Osteoblast (primary cell): ENCODE measurements at regions not wholly inside any gene's neighbourhood (a gene's known extent, or its start where the extent isn't known, plus 50 kb on each side); places are given as distances from the start of the nearest gene placed in this dataset.

ENCODE experiments used
- DNase-seq: peaks from one replicate; pipeline ENCODE4 v3.0.0; 2011; ENCODE audit warnings: low spot score, mixed read lengths; ENCODE audit not compliant: insufficient read length; ENCODE audit errors: missing footprints
- H2AFZ ChIP-seq: 2 replicates; pipeline ENCODE4 v1.6.0; 2011; ENCODE audit warnings: mild to moderate bottlenecking, low read length
- H3K27ac ChIP-seq: 2 replicates; pipeline ENCODE4 v1.5.1; 2011; ENCODE audit warnings: mild to moderate bottlenecking, low read depth, low read length, moderate library complexity
- H3K27me3 ChIP-seq: 2 replicates; pipeline ENCODE4 v1.6.0; 2012; ENCODE audit warnings: mild to moderate bottlenecking, control low read depth, inconsistent platforms, low read length, moderate library complexity; ENCODE audit not compliant: insufficient read depth
- H3K36me3 ChIP-seq: 2 replicates; pipeline ENCODE4 v1.5.1; 2011; ENCODE audit warnings: mild to moderate bottlenecking, low read length, control low read depth, moderate library complexity; ENCODE audit not compliant: insufficient read depth
- H3K4me1 ChIP-seq: 2 replicates; pipeline ENCODE4 v1.5.1; 2011; ENCODE audit warnings: mild to moderate bottlenecking, low read length, control low read depth, moderate library complexity; ENCODE audit not compliant: insufficient read depth
- H3K4me2 ChIP-seq: 2 replicates; pipeline ENCODE4 v1.6.0; 2011; ENCODE audit warnings: mild to moderate bottlenecking, low read length; ENCODE audit not compliant: insufficient read depth
- H3K4me3 ChIP-seq: fragments of 200-600 bp; sonication (generic); 3 replicates; pipeline ENCODE4 v1.5.1; 2012; ENCODE audit warnings: mild to moderate bottlenecking, low read length, inconsistent platforms; ENCODE audit not compliant: insufficient read depth
- H3K79me2 ChIP-seq: 2 replicates; pipeline ENCODE4 v1.6.0; 2012; ENCODE audit warnings: mild to moderate bottlenecking, low read length, control low read depth, inconsistent platforms; ENCODE audit not compliant: insufficient read depth
- H3K9me3 ChIP-seq: 2 replicates; pipeline ENCODE4 v1.5.1; 2011; ENCODE audit warnings: low read depth, low read length, control low read depth
- H4K20me1 ChIP-seq: 2 replicates; pipeline ENCODE4 v1.6.0; 2012; ENCODE audit warnings: mild to moderate bottlenecking, low read length, control low read depth; ENCODE audit not compliant: insufficient read depth
- TF ChIP-seq, protein P1 (sequence below): IDR thresholded peaks from 2 replicates; pipeline ENCODE4 v1.5.1; 2011; ENCODE audit warnings: mild to moderate bottlenecking, low read depth, low read length, moderate library complexity; ENCODE audit errors: extremely low read depth

DNA sequence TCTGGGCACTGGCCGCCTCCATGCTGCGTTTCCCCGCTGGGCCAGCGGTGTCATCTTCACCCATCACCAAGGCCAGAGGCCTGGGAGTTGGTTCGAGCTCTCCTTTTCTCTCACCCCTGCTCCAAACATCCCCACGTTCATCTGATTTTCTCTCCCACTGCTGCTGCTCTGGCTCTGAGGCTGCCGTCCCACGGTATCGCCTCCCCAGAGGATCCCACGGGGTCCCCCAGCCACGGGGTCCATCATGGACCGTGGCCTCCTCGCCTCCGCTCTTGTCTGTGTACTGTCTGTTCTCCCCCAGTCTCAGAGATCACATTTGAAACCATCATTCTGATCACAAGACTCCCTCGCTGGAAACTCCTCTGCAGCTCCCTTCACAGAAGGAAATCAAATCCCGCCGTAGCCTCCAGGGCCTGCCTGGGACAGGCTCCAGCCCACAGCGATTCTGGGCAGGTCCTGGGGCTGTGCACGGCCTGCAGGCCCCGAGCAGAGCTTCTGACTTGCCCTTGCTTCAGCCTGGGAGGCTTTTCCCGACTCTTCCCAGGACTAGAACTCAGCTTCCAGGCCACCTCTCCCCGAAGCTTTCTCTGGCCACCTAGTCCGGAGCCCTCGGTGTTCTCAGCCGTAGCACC, 64.2 kb downstream of the SOX1 start:
- Histone ChIP-seq H3K27ac (no peak overlapping the region), H3K36me3 (no peaks in the 10 kb centered on the region), H2AFZ (no peak overlapping the region), H3K79me2 (no peaks in the 10 kb centered on the region), H4K20me1 (no peaks in the 10 kb centered on the region), H3K9me3 (no peaks in the 10 kb centered on the region), H3K4me2 (no peak overlapping the region), H3K4me1 (no peaks in the 10 kb centered on the region), H3K4me3 (no peak overlapping the region), H3K27me3 (no peaks in the 10 kb centered on the region)
- TF ChIP-seq, protein P1, sequence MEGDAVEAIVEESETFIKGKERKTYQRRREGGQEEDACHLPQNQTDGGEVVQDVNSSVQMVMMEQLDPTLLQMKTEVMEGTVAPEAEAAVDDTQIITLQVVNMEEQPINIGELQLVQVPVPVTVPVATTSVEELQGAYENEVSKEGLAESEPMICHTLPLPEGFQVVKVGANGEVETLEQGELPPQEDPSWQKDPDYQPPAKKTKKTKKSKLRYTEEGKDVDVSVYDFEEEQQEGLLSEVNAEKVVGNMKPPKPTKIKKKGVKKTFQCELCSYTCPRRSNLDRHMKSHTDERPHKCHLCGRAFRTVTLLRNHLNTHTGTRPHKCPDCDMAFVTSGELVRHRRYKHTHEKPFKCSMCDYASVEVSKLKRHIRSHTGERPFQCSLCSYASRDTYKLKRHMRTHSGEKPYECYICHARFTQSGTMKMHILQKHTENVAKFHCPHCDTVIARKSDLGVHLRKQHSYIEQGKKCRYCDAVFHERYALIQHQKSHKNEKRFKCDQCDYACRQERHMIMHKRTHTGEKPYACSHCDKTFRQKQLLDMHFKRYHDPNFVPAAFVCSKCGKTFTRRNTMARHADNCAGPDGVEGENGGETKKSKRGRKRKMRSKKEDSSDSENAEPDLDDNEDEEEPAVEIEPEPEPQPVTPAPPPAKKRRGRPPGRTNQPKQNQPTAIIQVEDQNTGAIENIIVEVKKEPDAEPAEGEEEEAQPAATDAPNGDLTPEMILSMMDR: no peak
- DNase-seq: peak; percentile 30

DNA sequence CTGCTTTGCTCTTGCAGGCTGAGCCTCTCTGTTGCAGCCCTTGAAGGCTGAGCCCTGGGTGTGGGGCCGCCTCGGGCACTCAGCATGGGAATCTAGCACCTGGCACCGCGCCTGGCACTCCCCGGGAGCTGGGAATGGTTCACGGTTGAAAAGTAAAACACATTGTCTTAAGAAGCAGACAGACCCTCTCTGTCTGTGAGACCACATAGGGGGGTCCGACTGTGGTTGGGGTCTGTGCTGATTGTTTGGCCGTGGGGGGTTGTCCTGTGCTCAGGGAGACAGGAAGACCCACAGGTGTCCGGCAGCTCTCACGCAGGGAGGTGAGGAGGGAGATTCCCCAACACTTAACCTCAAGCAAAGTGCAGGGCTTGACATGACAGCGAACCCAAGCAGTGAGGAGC, 64.8 kb downstream of the SOX1 start:
- Histone ChIP-seq H3K4me2 (no peak overlapping the region), H4K20me1 (no peaks in the 10 kb centered on the region), H3K27me3 (no peaks in the 10 kb centered on the region), H2AFZ (no peak overlapping the region), H3K9me3 (no peaks in the 10 kb centered on the region), H3K79me2 (no peaks in the 10 kb centered on the region), H3K36me3 (no peaks in the 10 kb centered on the region), H3K4me3 (no peak overlapping the region), H3K4me1 (no peaks in the 10 kb centered on the region), H3K27ac (no peak overlapping the region)
- TF ChIP-seq, protein P1: no peak
- DNase-seq: peak; percentile 62

DNA sequence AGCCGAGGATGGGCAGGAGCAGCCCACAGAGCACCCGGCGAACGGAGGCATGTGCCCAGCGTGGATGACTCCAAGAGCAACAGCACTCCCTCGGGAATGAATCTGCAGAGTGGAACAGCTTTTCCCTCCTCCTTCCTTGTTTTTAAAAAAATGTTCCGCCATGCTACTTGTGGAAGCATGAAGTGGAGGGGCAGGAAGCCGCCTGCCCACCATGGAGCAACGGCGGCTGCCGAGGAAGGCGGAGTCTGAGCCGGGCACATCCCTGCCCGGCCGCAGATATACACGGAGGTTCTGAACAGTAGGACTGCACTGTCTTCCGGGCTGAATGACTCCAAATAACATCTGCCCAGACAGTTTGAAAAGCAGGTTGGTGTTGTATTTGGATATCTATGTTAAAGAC, 65.2 kb downstream of the SOX1 start:
- no peak overlapping the region for H3K4me3 ChIP-seq
- TF ChIP-seq, protein P1: no peak
- no peaks in the 10 kb centered on the region for H3K36me3 ChIP-seq
- peak; percentile 39 for DNase-seq
- no peaks in the 10 kb centered on the region for H3K4me1 ChIP-seq
- no peak overlapping the region for H2AFZ ChIP-seq
- no peaks in the 10 kb centered on the region for H3K27me3 ChIP-seq
- H3K9me3 ChIP-seq: no peaks in the 10 kb centered on the region
- H3K79me2 ChIP-seq: no peaks in the 10 kb centered on the region
- H4K20me1 ChIP-seq: no peaks in the 10 kb centered on the region
- H3K4me2 ChIP-seq: no peak overlapping the region
- H3K27ac ChIP-seq: no peak overlapping the region

DNA sequence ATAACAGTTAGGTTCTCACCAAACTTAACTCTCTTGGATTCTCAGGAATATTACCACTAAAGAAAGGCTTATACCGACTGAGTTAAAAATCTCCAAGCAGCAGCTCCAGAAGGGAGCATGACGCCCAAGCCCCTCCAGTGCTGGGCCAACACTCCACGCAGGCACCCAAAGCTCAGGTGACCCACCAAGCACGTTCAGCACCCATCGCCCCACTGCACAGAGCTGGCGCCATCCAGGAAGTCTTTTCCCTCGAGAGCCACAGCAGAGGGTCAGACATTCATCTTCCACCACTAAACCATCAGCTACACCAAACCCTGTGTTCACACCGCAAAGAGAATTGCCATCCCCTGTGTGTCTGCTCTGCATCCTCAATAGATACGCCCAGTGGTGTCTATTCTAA, 65.7 kb downstream of the SOX1 start:
- Histone ChIP-seq H3K27ac (no peak overlapping the region), H4K20me1 (no peaks in the 10 kb centered on the region), H3K27me3 (no peaks in the 10 kb centered on the region), H3K4me1 (no peaks in the 10 kb centered on the region), H3K36me3 (no peaks in the 10 kb centered on the region), H3K79me2 (no peaks in the 10 kb centered on the region), H3K4me2 (no peak overlapping the region), H2AFZ (no peak overlapping the region), H3K9me3 (no peaks in the 10 kb centered on the region), H3K4me3 (no peak overlapping the region)
- TF ChIP-seq, protein P1: no peak
- DNase-seq: no peak
